ENCODE measurements at regions not wholly inside any gene's neighbourhood (a gene's known extent, or its start where the extent isn't known, plus 50 kb on each side); places are given as distances from the start of the nearest gene placed in this dataset.
A peak's percentile ranks its signal among the peaks of the same experiment; 100 is the strongest.

- H3K36me3 Mint-ChIP-seq, result no peaks in the 10 kb centered on the region
- peak; percentile 47 for TF ChIP-seq CTCF (conservative IDR thresholded peaks at IDR 0.05)
- no peaks in the 10 kb centered on the region for H3K4me1 Mint-ChIP-seq (ENCODE audit: unreplicated experiment)
- H3K27ac Mint-ChIP-seq, result no peak overlapping the region
- no peak overlapping the region for H3K4me3 Mint-ChIP-seq
- no peak for DNase-seq (ENCODE audit: extremely low spot score, unreplicated experiment)
- H3K9me3 Mint-ChIP-seq, result no peaks in the 10 kb centered on the region
- H3K27me3 Mint-ChIP-seq, result no peaks in the 10 kb centered on the region
These were observed 149.4 kb downstream of the KCNJ12 start for GRCh38 chr17:21525464-21526130.

- H3K4me3 Mint-ChIP-seq, result no peak overlapping the region
- TF ChIP-seq CTCF (conservative IDR thresholded peaks at IDR 0.05), result no peak
- H3K36me3 Mint-ChIP-seq, result no peaks in the 10 kb centered on the region
- H3K27ac Mint-ChIP-seq, result no peak overlapping the region
- no peak for DNase-seq (ENCODE audit: extremely low spot score, unreplicated experiment)
- no peaks in the 10 kb centered on the region for H3K27me3 Mint-ChIP-seq
- no peaks in the 10 kb centered on the region for H3K9me3 Mint-ChIP-seq
- no peaks in the 10 kb centered on the region for H3K4me1 Mint-ChIP-seq (ENCODE audit: unreplicated experiment)
These were observed 152.0 kb downstream of the KCNJ12 start for GRCh38 chr17:21528031-21528695.

GRCh38 chr17:21530311-21530710 lies 154.2 kb downstream of the KCNJ12 start:
- no peak overlapping the region for H3K4me3 Mint-ChIP-seq
- DNase-seq (ENCODE audit: extremely low spot score, unreplicated experiment), result no peak
- no peaks in the 10 kb centered on the region for H3K27me3 Mint-ChIP-seq
- no peaks in the 10 kb centered on the region for H3K9me3 Mint-ChIP-seq
- H3K27ac Mint-ChIP-seq, result no peak overlapping the region
- TF ChIP-seq CTCF (conservative IDR thresholded peaks at IDR 0.05), result no peak
- H3K4me1 Mint-ChIP-seq (ENCODE audit: unreplicated experiment), result no peaks in the 10 kb centered on the region
- H3K36me3 Mint-ChIP-seq, result peaks cover 2% of the 10 kb centered on the region

GRCh38 chr17:21530841-21531240 lies 154.7 kb downstream of the KCNJ12 start:
- Mint-ChIP-seq H3K27ac (no peak overlapping the region), H3K4me3 (no peak overlapping the region), H3K36me3 (peaks cover 4% of the 10 kb centered on the region), H3K27me3 (no peaks in the 10 kb centered on the region), H3K9me3 (no peaks in the 10 kb centered on the region), H3K4me1 (ENCODE audit: unreplicated experiment) (no peaks in the 10 kb centered on the region)
- TF ChIP-seq CTCF (conservative IDR thresholded peaks at IDR 0.05), result no peak
- no peak for DNase-seq (ENCODE audit: extremely low spot score, unreplicated experiment)

- no peak overlapping the region for H3K27ac Mint-ChIP-seq
- no peaks in the 10 kb centered on the region for H3K9me3 Mint-ChIP-seq
- no peak for DNase-seq (ENCODE audit: extremely low spot score, unreplicated experiment)
- H3K4me1 Mint-ChIP-seq (ENCODE audit: unreplicated experiment), result no peaks in the 10 kb centered on the region
- H3K4me3 Mint-ChIP-seq, result no peak overlapping the region
- no peak for TF ChIP-seq CTCF (conservative IDR thresholded peaks at IDR 0.05)
- peaks cover 13% of the 10 kb centered on the region for H3K36me3 Mint-ChIP-seq
- H3K27me3 Mint-ChIP-seq, result no peaks in the 10 kb centered on the region
These were observed 156.7 kb downstream of the KCNJ12 start for GRCh38 chr17:21532763-21533385.
